ENCODE measurements at regions not wholly inside any gene's neighbourhood (a gene's known extent, or its start where the extent isn't known, plus 50 kb on each side); places are given as distances from the start of the nearest gene placed in this dataset.

- Histone ChIP-seq H3K79me2 (ENCODE audit: insufficient read depth, low read depth) (no peaks in the 10 kb centered on the region), H3K4me3 (IDR thresholded peaks at IDR 0.05; ENCODE audit: insufficient read depth, low read depth, low read length) (no peak overlapping the region), H3K4me1 (ENCODE audit: low read depth, poor library complexity, severe bottlenecking) (no peaks in the 10 kb centered on the region), H3K9ac (no peak overlapping the region), H3K27ac (no peak overlapping the region), H3K27me3 (ENCODE audit: insufficient read depth, low read depth) (no peaks in the 10 kb centered on the region), H3K36me3 (ENCODE audit: insufficient read depth) (no peaks in the 10 kb centered on the region), H4K20me1 (ENCODE audit: insufficient read depth) (no peaks in the 10 kb centered on the region), H3K4me2 (no peak overlapping the region), H2AFZ (ENCODE audit: low read depth) (no peak overlapping the region)
- no peak for TF ChIP-seq CTCF (conservative IDR thresholded peaks at IDR 0.05; ENCODE audit: low read depth, low read length)
Measured at GRCh38 chr21:15135867-15136629, 71.2 kb upstream of the NRIP1 start.

- no peak overlapping the region for H3K9ac ChIP-seq
- no peak for TF ChIP-seq CTCF (conservative IDR thresholded peaks at IDR 0.05; ENCODE audit: low read depth, low read length)
- no peak overlapping the region for H3K4me2 ChIP-seq
- H3K36me3 ChIP-seq (ENCODE audit: insufficient read depth) = no peaks in the 10 kb centered on the region
- H3K79me2 ChIP-seq (ENCODE audit: insufficient read depth, low read depth) = no peaks in the 10 kb centered on the region
- H3K4me3 ChIP-seq (IDR thresholded peaks at IDR 0.05; ENCODE audit: insufficient read depth, low read depth, low read length) = no peak overlapping the region
- no peak overlapping the region for H3K27ac ChIP-seq
- no peak overlapping the region for H2AFZ ChIP-seq (ENCODE audit: low read depth)
- no peaks in the 10 kb centered on the region for H3K27me3 ChIP-seq (ENCODE audit: insufficient read depth, low read depth)
- no peaks in the 10 kb centered on the region for H3K4me1 ChIP-seq (ENCODE audit: low read depth, poor library complexity, severe bottlenecking)
- H4K20me1 ChIP-seq (ENCODE audit: insufficient read depth) = no peaks in the 10 kb centered on the region
Measured at GRCh38 chr21:15138490-15138889, 73.7 kb upstream of the NRIP1 start.

- Histone ChIP-seq H3K4me2 (no peak overlapping the region), H3K9ac (no peak overlapping the region), H4K20me1 (ENCODE audit: insufficient read depth) (no peaks in the 10 kb centered on the region), H3K27me3 (ENCODE audit: insufficient read depth, low read depth) (no peaks in the 10 kb centered on the region), H2AFZ (ENCODE audit: low read depth) (no peak overlapping the region), H3K79me2 (ENCODE audit: insufficient read depth, low read depth) (no peaks in the 10 kb centered on the region), H3K27ac (no peak overlapping the region), H3K4me3 (IDR thresholded peaks at IDR 0.05; ENCODE audit: insufficient read depth, low read depth, low read length) (no peak overlapping the region), H3K4me1 (ENCODE audit: low read depth, poor library complexity, severe bottlenecking) (no peaks in the 10 kb centered on the region), H3K36me3 (ENCODE audit: insufficient read depth) (no peaks in the 10 kb centered on the region)
- no peak for TF ChIP-seq CTCF (conservative IDR thresholded peaks at IDR 0.05; ENCODE audit: low read depth, low read length)
Measured at GRCh38 chr21:15139898-15140297, 75.1 kb upstream of the NRIP1 start.

- Histone ChIP-seq H2AFZ (ENCODE audit: low read depth) (no peak overlapping the region), H3K4me2 (no peak overlapping the region), H3K27me3 (ENCODE audit: insufficient read depth, low read depth) (no peaks in the 10 kb centered on the region), H3K27ac (no peak overlapping the region), H3K36me3 (ENCODE audit: insufficient read depth) (no peaks in the 10 kb centered on the region), H3K79me2 (ENCODE audit: insufficient read depth, low read depth) (no peaks in the 10 kb centered on the region), H3K4me1 (ENCODE audit: low read depth, poor library complexity, severe bottlenecking) (no peaks in the 10 kb centered on the region), H4K20me1 (ENCODE audit: insufficient read depth) (no peaks in the 10 kb centered on the region), H3K9ac (no peak overlapping the region), H3K4me3 (IDR thresholded peaks at IDR 0.05; ENCODE audit: insufficient read depth, low read depth, low read length) (no peak overlapping the region)
- TF ChIP-seq CTCF (conservative IDR thresholded peaks at IDR 0.05; ENCODE audit: low read depth, low read length) = no peak
Measured at GRCh38 chr21:15140321-15141019, 75.7 kb upstream of the NRIP1 start.

Measured in KMS-11 (cell line).